ENCODE measurements at regions not wholly inside any gene's neighbourhood (a gene's known extent, or its start where the extent isn't known, plus 50 kb on each side); places are given as distances from the start of the nearest gene placed in this dataset.

GRCh38 chr4:20615486-20616260, 84.6 kb upstream of the PACRGL start:
- DNase-seq, result no peak

GRCh38 chr4:20616313-20616712, 83.9 kb upstream of the PACRGL start:
- DNase-seq, result no peak

- no peak for DNase-seq
Observed at GRCh38 chr4:20616848-20617247, 83.4 kb upstream of the PACRGL start.

- DNase-seq, result no peak
Observed at GRCh38 chr4:20617678-20618396, 82.4 kb upstream of the PACRGL start.

GRCh38 chr4:20618731-20619130, 81.5 kb upstream of the PACRGL start:
- no peak for DNase-seq

- DNase-seq, result no peak
Observed at GRCh38 chr4:20621476-20621875, 78.8 kb upstream of the PACRGL start.

- DNase-seq, result no peak
Observed at GRCh38 chr4:20622701-20623100, 77.6 kb upstream of the PACRGL start.

- no peak for DNase-seq
Observed at GRCh38 chr4:20623939-20624338, 76.3 kb upstream of the PACRGL start.

- no peak for DNase-seq
Observed at GRCh38 chr4:20624793-20625374, 75.4 kb upstream of the PACRGL start.

- DNase-seq, result no peak
Observed at GRCh38 chr4:20625426-20625825, 74.8 kb upstream of the PACRGL start.

- no peak for DNase-seq
Observed at GRCh38 chr4:20626326-20627005, 73.8 kb upstream of the PACRGL start.

GRCh38 chr4:20627866-20628265, 72.4 kb upstream of the PACRGL start:
- no peak for DNase-seq

- DNase-seq, result no peak
Observed at GRCh38 chr4:20629186-20630106, 70.8 kb upstream of the PACRGL start.

GRCh38 chr4:20638825-20639224, 61.4 kb upstream of the PACRGL start:
- DNase-seq, result no peak

- no peak for DNase-seq
Observed at GRCh38 chr4:20639346-20639745, 60.9 kb upstream of the PACRGL start.

- DNase-seq, result no peak
Observed at GRCh38 chr4:20640989-20641388, 59.3 kb upstream of the PACRGL start.

GRCh38 chr4:20641976-20642375, 58.3 kb upstream of the PACRGL start:
- no peak for DNase-seq

- DNase-seq, result no peak
Observed at GRCh38 chr4:20643631-20644030, 56.6 kb upstream of the PACRGL start.

GRCh38 chr4:20645236-20645635, 55.0 kb upstream of the PACRGL start:
- no peak for DNase-seq

- DNase-seq, result no peak
Observed at GRCh38 chr4:20646287-20646686, 54.0 kb upstream of the PACRGL start.

Data from activated CD8-positive, alpha-beta memory T cell treated with anti-CD3 and anti-CD28 coated beads, Interleukin-2, amount 50 U/mL, for 48 hours (primary cell).